ENCODE measurements at regions not wholly inside any gene's neighbourhood (a gene's known extent, or its start where the extent isn't known, plus 50 kb on each side); places are given as distances from the start of the nearest gene placed in this dataset.

GRCh38 chr6:166228425-166228824 lies 60.8 kb upstream of the TBXT start:
- no peak for TF ChIP-seq POLR2AphosphoS5 (IDR thresholded peaks at IDR 0.05)
- TF ChIP-seq EP300 (IDR thresholded peaks at IDR 0.05) = no peak
- TF ChIP-seq POLR2A (IDR thresholded peaks at IDR 0.05) = no peak
- TF ChIP-seq, protein P1, sequence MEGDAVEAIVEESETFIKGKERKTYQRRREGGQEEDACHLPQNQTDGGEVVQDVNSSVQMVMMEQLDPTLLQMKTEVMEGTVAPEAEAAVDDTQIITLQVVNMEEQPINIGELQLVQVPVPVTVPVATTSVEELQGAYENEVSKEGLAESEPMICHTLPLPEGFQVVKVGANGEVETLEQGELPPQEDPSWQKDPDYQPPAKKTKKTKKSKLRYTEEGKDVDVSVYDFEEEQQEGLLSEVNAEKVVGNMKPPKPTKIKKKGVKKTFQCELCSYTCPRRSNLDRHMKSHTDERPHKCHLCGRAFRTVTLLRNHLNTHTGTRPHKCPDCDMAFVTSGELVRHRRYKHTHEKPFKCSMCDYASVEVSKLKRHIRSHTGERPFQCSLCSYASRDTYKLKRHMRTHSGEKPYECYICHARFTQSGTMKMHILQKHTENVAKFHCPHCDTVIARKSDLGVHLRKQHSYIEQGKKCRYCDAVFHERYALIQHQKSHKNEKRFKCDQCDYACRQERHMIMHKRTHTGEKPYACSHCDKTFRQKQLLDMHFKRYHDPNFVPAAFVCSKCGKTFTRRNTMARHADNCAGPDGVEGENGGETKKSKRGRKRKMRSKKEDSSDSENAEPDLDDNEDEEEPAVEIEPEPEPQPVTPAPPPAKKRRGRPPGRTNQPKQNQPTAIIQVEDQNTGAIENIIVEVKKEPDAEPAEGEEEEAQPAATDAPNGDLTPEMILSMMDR (IDR thresholded peaks at IDR 0.05) = no peak
- DNase-seq = no peak
- 71 to 85% methylated on average over 3 of the region's 3 CpGs for WGBS, 2 donors
- intact Hi-C loops (cut with DNase I) = no loop called here
- Histone ChIP-seq H3K27me3 (peaks cover 0 to 45% (median 0%) of the 10 kb centered on the region in 3 donors), H3K36me3 (no peaks in the 10 kb centered on the region), H3K27ac (no peak overlapping the region), H3K9me3 (no peaks in the 10 kb centered on the region), H3K4me3 (no peak overlapping the region), H3K4me1 (no peaks in the 10 kb centered on the region)

- no peak for DNase-seq
- H3K27me3 ChIP-seq = peaks cover 0 to 47% (median 0%) of the 10 kb centered on the region in 3 donors
- TF ChIP-seq POLR2AphosphoS5 (IDR thresholded peaks at IDR 0.05) = no peak
- TF ChIP-seq EP300 (IDR thresholded peaks at IDR 0.05) = no peak
- TF ChIP-seq POLR2A (IDR thresholded peaks at IDR 0.05) = no peak
- TF ChIP-seq, protein P1 (IDR thresholded peaks at IDR 0.05) = no peak
- H3K27ac ChIP-seq = no peak overlapping the region
- 38 to 49% methylated on average over 3 of the region's 3 CpGs for WGBS, 2 donors
- no peaks in the 10 kb centered on the region for H3K9me3 ChIP-seq
- intact Hi-C loops (cut with DNase I) = no loop called here
- H3K4me1 ChIP-seq = no peaks in the 10 kb centered on the region
- H3K36me3 ChIP-seq = no peaks in the 10 kb centered on the region
- H3K4me3 ChIP-seq = no peak overlapping the region
Measured at GRCh38 chr6:166223079-166223478, 55.4 kb upstream of the TBXT start.

DNA sequence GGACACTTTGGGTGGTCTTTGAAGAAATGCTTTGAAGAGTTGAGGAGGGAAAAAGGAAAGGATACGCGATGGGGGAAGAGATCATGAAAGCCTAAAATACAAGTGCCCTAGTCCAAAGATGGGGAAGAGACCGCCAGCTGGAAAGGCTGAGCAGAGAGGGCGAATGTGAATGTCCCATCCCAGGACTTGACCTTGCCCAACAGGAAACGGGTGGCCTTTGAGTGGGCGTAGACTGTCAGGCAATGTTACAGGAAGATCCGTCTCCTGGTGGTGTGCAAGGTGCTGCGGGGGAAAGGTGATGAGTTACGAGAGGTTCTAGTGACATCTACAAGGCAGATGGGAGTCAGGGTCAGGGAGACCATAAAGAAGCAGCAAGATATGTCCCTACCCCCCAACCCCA lies 55.0 kb upstream of the TBXT start:
- H3K36me3 ChIP-seq = no peaks in the 10 kb centered on the region
- no peak overlapping the region for H3K27ac ChIP-seq
- no peak for DNase-seq
- no peak overlapping the region for H3K4me3 ChIP-seq
- H3K27me3 ChIP-seq = peaks cover 0 to 45% (median 0%) of the 10 kb centered on the region in 3 donors
- 70 to 77% methylated on average over 9 of the region's 9 CpGs for whole genome bisulfite sequencing, 2 donors
- H3K9me3 ChIP-seq = no peaks in the 10 kb centered on the region
- no peaks in the 10 kb centered on the region for H3K4me1 ChIP-seq
- intact Hi-C loops (cut with DNase I) = no loop called here
- TF ChIP-seq POLR2A (IDR thresholded peaks at IDR 0.05) (no peak), EP300 (IDR thresholded peaks at IDR 0.05) (no peak)

DNA sequence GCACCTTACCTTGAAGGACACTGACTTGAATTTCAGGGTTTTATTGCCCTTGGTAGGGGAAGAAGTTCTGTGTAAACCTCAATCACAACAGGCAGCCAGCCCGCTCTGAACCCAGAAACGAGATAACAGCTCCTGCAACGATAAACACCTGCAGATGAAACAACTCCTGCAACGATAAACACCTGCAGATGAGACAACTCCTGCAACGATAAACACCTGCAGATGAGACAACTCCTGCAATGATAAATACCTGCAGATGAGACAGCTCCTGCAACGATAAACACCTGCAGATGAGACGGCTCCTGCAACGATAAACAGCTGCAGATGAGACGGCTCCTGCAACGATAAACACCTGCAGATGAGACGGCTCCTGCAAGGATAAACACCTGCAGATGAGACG lies 54.0 kb upstream of the TBXT start:
- Histone ChIP-seq H3K4me1 (no peaks in the 10 kb centered on the region), H3K27me3 (peaks cover 0 to 38% (median 0%) of the 10 kb centered on the region in 3 donors), H3K9me3 (no peaks in the 10 kb centered on the region), H3K36me3 (no peaks in the 10 kb centered on the region), H3K4me3 (no peak overlapping the region), H3K27ac (no peak overlapping the region)
- intact Hi-C loops (cut with DNase I) = no loop called here
- WGBS, 2 donors = 21 to 56% methylated on average over 12 of the region's 12 CpGs
- TF ChIP-seq POLR2A (IDR thresholded peaks at IDR 0.05) (no peak), POLR2AphosphoS5 (IDR thresholded peaks at IDR 0.05) (no peak), EP300 (IDR thresholded peaks at IDR 0.05) (no peak)
- TF ChIP-seq, protein P1 (IDR thresholded peaks at IDR 0.05) = no peak
- DNase-seq = no peak

GRCh38 chr6:166221040-166221439 lies 53.4 kb upstream of the TBXT start:
- Histone ChIP-seq H3K36me3 (no peaks in the 10 kb centered on the region), H3K27ac (no peak overlapping the region), H3K4me3 (no peak overlapping the region), H3K27me3 (peaks cover 0 to 32% (median 0%) of the 10 kb centered on the region in 3 donors), H3K4me1 (no peaks in the 10 kb centered on the region), H3K9me3 (no peaks in the 10 kb centered on the region)
- WGBS, 2 donors = 84% methylated on average over 11 of the region's 11 CpGs
- intact Hi-C loops (cut with DNase I) = no loop called here
- no peak for TF ChIP-seq EP300 (IDR thresholded peaks at IDR 0.05)
- no peak for TF ChIP-seq POLR2A (IDR thresholded peaks at IDR 0.05)
- TF ChIP-seq, protein P1 (IDR thresholded peaks at IDR 0.05) = no peak
- no peak for TF ChIP-seq POLR2AphosphoS5 (IDR thresholded peaks at IDR 0.05)
- DNase-seq = no peak

Small RNA genes in the stretch of these regions (small RNA-seq; reads per million reads assigned to genes)
- 0 reads per million in 3 donors for gene AL121956.5
- gene GNG5P1 = 0 reads per million in 3 donors

Data from sigmoid colon (tissue), 6 donors.